Mesothelial cell of epicardium (in vitro differentiated cells): ENCODE measurements at regions not wholly inside any gene's neighbourhood (a gene's known extent, or its start where the extent isn't known, plus 50 kb on each side); places are given as distances from the start of the nearest gene placed in this dataset.

Experiments used
- DNase-seq, 2 experiments: peaks; one replicate each; pipeline ENCODE4 v3.0.0; 2021; ENCODE audit warnings: low spot score in 2 of 2; ENCODE audit not compliant: unreplicated experiment in 2 of 2
- H3K27ac Mint-ChIP-seq: 2 replicates; pipeline ENCODE4 v1.8.0; 2021; ENCODE audit warnings: mixed read lengths
- H3K27me3 Mint-ChIP-seq: 2 replicates; pipeline ENCODE4 v1.8.0; 2021; ENCODE audit warnings: low read depth, mixed read lengths
- H3K36me3 Mint-ChIP-seq: 2 replicates; pipeline ENCODE4 v1.8.0; 2021; ENCODE audit warnings: mixed read lengths
- H3K4me1 Mint-ChIP-seq: 2 replicates; pipeline ENCODE4 v1.8.0; 2021; ENCODE audit warnings: mixed read lengths
- H3K4me3 Mint-ChIP-seq: 2 replicates; pipeline ENCODE4 v1.8.0; 2021; ENCODE audit warnings: mild to moderate bottlenecking, moderate library complexity, mixed read lengths
- H3K9me3 Mint-ChIP-seq: 2 replicates; pipeline ENCODE4 v1.8.0; 2021; ENCODE audit warnings: mixed read lengths
- CTCF ChIP-seq: fragments of 200-600 bp; sonication (generic); IDR thresholded peaks from one replicate; pipeline ENCODE4 v1.5.0; 2021; ENCODE audit warnings: antibody characterized with exemption; ENCODE audit not compliant: unreplicated experiment

GRCh38 chrX:6734844-6735634 is 200.1 kb upstream of the VCX3A start:
- peaks cover 4% of the 10 kb centered on the region for H3K9me3 Mint-ChIP-seq
- no peak overlapping the region for H3K27ac Mint-ChIP-seq
- no peaks in the 10 kb centered on the region for H3K36me3 Mint-ChIP-seq
- no peaks in the 10 kb centered on the region for H3K27me3 Mint-ChIP-seq
- no peaks in the 10 kb centered on the region for H3K4me1 Mint-ChIP-seq
- no peak overlapping the region for H3K4me3 Mint-ChIP-seq
- no peak for TF ChIP-seq CTCF
- DNase-seq = no peak

GRCh38 chrX:6732101-6732500 is 197.2 kb upstream of the VCX3A start:
- Mint-ChIP-seq H3K4me1 (peaks cover 6% of the 10 kb centered on the region), H3K4me3 (no peak overlapping the region), H3K27me3 (no peaks in the 10 kb centered on the region), H3K9me3 (peaks cover 14% of the 10 kb centered on the region), H3K27ac (no peak overlapping the region), H3K36me3 (no peaks in the 10 kb centered on the region)
- no peak for TF ChIP-seq CTCF
- no peak for DNase-seq

- Mint-ChIP-seq H3K4me3 (no peak overlapping the region), H3K9me3 (peaks cover 14% of the 10 kb centered on the region), H3K27ac (peak overlapping the region; percentile 45), H3K36me3 (no peaks in the 10 kb centered on the region), H3K4me1 (peaks cover 6% of the 10 kb centered on the region), H3K27me3 (no peaks in the 10 kb centered on the region)
- no peak for TF ChIP-seq CTCF
- no peak for DNase-seq
These were observed 194.7 kb upstream of the VCX3A start for GRCh38 chrX:6729626-6730025.

GRCh38 chrX:6718766-6719165 is 183.8 kb upstream of the VCX3A start:
- peaks cover 10% of the 10 kb centered on the region for H3K9me3 Mint-ChIP-seq
- H3K4me1 Mint-ChIP-seq = no peaks in the 10 kb centered on the region
- no peak for DNase-seq
- no peaks in the 10 kb centered on the region for H3K36me3 Mint-ChIP-seq
- no peak overlapping the region for H3K27ac Mint-ChIP-seq
- H3K27me3 Mint-ChIP-seq = no peaks in the 10 kb centered on the region
- TF ChIP-seq CTCF = no peak
- H3K4me3 Mint-ChIP-seq = no peak overlapping the region

GRCh38 chrX:6708676-6709380 is 173.9 kb upstream of the VCX3A start:
- H3K9me3 Mint-ChIP-seq = peaks cover 6% of the 10 kb centered on the region
- no peaks in the 10 kb centered on the region for H3K36me3 Mint-ChIP-seq
- H3K4me1 Mint-ChIP-seq = peaks cover 22% of the 10 kb centered on the region
- H3K27ac Mint-ChIP-seq = no peak overlapping the region
- no peaks in the 10 kb centered on the region for H3K27me3 Mint-ChIP-seq
- DNase-seq = no peak
- TF ChIP-seq CTCF = no peak
- H3K4me3 Mint-ChIP-seq = no peak overlapping the region
